ENCODE measurements at regions not wholly inside any gene's neighbourhood (a gene's known extent, or its start where the extent isn't known, plus 50 kb on each side); places are given as distances from the start of the nearest gene placed in this dataset.

GRCh38 chrX:13420545-13421183 lies 100.8 kb upstream of the ATXN3L start:
- in situ Hi-C loops (cut with MboI; ENCODE audit: low pct_unique_long_range_greater_than_20kb, low sequenced_read_pairs, unreplicated experiment) = no loop called here
- DNase-seq (ENCODE audit: low spot score) = no peak
- no peak for TF ChIP-seq CTCF (IDR thresholded peaks at IDR 0.05; ENCODE audit: extremely low read depth, insufficient read depth, missing control alignments)

- in situ Hi-C loops (cut with MboI; ENCODE audit: low pct_unique_long_range_greater_than_20kb, low sequenced_read_pairs, unreplicated experiment) = no loop called here
- no peak for DNase-seq (ENCODE audit: low spot score)
- no peak for TF ChIP-seq CTCF (IDR thresholded peaks at IDR 0.05; ENCODE audit: extremely low read depth, insufficient read depth, missing control alignments)
Observed at GRCh38 chrX:13419918-13420317, 100.1 kb upstream of the ATXN3L start.

- in situ Hi-C loops (cut with MboI; ENCODE audit: low pct_unique_long_range_greater_than_20kb, low sequenced_read_pairs, unreplicated experiment) = no loop called here
- TF ChIP-seq CTCF (IDR thresholded peaks at IDR 0.05; ENCODE audit: extremely low read depth, insufficient read depth, missing control alignments) = no peak
- no peak for DNase-seq (ENCODE audit: low spot score)
Observed at GRCh38 chrX:13419276-13419675, 99.4 kb upstream of the ATXN3L start.

GRCh38 chrX:13418126-13419097 lies 98.6 kb upstream of the ATXN3L start:
- in situ Hi-C loops (cut with MboI; ENCODE audit: low pct_unique_long_range_greater_than_20kb, low sequenced_read_pairs, unreplicated experiment) = no loop called here
- TF ChIP-seq CTCF (IDR thresholded peaks at IDR 0.05; ENCODE audit: extremely low read depth, insufficient read depth, missing control alignments) = no peak
- no peak for DNase-seq (ENCODE audit: low spot score)

- DNase-seq (ENCODE audit: low spot score) = no peak
- in situ Hi-C loops (cut with MboI; ENCODE audit: low pct_unique_long_range_greater_than_20kb, low sequenced_read_pairs, unreplicated experiment) = no loop called here
- no peak for TF ChIP-seq CTCF (IDR thresholded peaks at IDR 0.05; ENCODE audit: extremely low read depth, insufficient read depth, missing control alignments)
Observed at GRCh38 chrX:13415509-13415908, 95.7 kb upstream of the ATXN3L start.

GRCh38 chrX:13414006-13414647 lies 94.3 kb upstream of the ATXN3L start:
- in situ Hi-C loops (cut with MboI; ENCODE audit: low pct_unique_long_range_greater_than_20kb, low sequenced_read_pairs, unreplicated experiment) = no loop called here
- DNase-seq (ENCODE audit: low spot score) = no peak
- TF ChIP-seq CTCF (IDR thresholded peaks at IDR 0.05; ENCODE audit: extremely low read depth, insufficient read depth, missing control alignments) = no peak
